GM13977 (cell line): ENCODE measurements at regions not wholly inside any gene's neighbourhood (a gene's known extent, or its start where the extent isn't known, plus 50 kb on each side); places are given as distances from the start of the nearest gene placed in this dataset.

Experiments used
- DNase-seq: peaks from one replicate; pipeline ENCODE4 v3.0.0; 2012; ENCODE audit warnings: low spot score
- in situ Hi-C: fragments of 300-500 bp; cut with MboI; formaldehyde crosslinking; loops from one replicate; pipeline ENCODE4 v1.12.0; 2022; ENCODE audit warnings: low sequenced_read_pairs, low pct_unique_long_range_greater_than_20kb, mixed read lengths, inconsistent platforms; ENCODE audit not compliant: unreplicated experiment
- TF ChIP-seq, protein P1 (sequence below): IDR thresholded peaks from 2 replicates; pipeline ENCODE4 v1.5.1; 2012; ENCODE audit warnings: mild to moderate bottlenecking, control low read depth; ENCODE audit not compliant: insufficient read depth; ENCODE audit errors: extremely low read depth, missing control alignments

GRCh38 chr6:12459945-12460661 is 169.9 kb downstream of the EDN1 start:
- TF ChIP-seq, protein P1, sequence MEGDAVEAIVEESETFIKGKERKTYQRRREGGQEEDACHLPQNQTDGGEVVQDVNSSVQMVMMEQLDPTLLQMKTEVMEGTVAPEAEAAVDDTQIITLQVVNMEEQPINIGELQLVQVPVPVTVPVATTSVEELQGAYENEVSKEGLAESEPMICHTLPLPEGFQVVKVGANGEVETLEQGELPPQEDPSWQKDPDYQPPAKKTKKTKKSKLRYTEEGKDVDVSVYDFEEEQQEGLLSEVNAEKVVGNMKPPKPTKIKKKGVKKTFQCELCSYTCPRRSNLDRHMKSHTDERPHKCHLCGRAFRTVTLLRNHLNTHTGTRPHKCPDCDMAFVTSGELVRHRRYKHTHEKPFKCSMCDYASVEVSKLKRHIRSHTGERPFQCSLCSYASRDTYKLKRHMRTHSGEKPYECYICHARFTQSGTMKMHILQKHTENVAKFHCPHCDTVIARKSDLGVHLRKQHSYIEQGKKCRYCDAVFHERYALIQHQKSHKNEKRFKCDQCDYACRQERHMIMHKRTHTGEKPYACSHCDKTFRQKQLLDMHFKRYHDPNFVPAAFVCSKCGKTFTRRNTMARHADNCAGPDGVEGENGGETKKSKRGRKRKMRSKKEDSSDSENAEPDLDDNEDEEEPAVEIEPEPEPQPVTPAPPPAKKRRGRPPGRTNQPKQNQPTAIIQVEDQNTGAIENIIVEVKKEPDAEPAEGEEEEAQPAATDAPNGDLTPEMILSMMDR = no peak
- in situ Hi-C loops = no loop called here
- no peak for DNase-seq

GRCh38 chr6:12467706-12468670 is 177.8 kb downstream of the EDN1 start:
- no peak for DNase-seq
- TF ChIP-seq, protein P1 = no peak
- in situ Hi-C loops = no loop called here

DNA sequence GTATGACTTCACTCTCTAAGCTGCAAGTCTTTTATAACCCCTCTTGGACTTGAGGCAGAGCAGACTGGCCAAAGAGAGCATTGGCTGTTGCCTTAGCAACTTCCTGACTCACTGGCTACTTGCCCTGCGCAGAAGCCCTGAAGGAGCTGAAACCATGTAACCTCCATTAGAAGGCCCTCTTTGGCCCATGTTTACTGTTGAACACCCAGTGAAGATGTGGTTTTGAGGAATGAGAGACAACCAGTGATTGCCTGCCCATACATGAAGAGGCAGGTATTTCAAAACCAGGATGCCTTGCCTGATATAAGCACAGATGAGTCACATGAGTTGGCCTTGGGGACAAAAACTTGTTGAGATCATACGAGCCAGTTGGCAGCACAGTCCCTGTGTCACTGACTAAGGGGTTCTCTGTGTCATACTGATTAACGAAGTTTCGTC is 182.5 kb downstream of the EDN1 start:
- in situ Hi-C loops = no loop called here
- TF ChIP-seq, protein P1 = no peak
- DNase-seq = no peak

- in situ Hi-C loops = no loop called here
- no peak for DNase-seq
- TF ChIP-seq, protein P1 = no peak
Observed at GRCh38 chr6:12473494-12473893, 183.3 kb downstream of the EDN1 start.

- in situ Hi-C loops = no loop called here
- TF ChIP-seq, protein P1 = no peak
- no peak for DNase-seq
Observed at GRCh38 chr6:12474167-12475140, 184.3 kb downstream of the EDN1 start.

GRCh38 chr6:12476484-12476883 is 186.3 kb downstream of the EDN1 start:
- no peak for DNase-seq
- TF ChIP-seq, protein P1 = no peak
- in situ Hi-C loops = no loop called here
